ENCODE measurements at regions not wholly inside any gene's neighbourhood (a gene's known extent, or its start where the extent isn't known, plus 50 kb on each side); places are given as distances from the start of the nearest gene placed in this dataset.
A peak's percentile ranks its signal among the peaks of the same experiment; 100 is the strongest.

GRCh38 chr6:135567375-135568083, 70.0 kb upstream of the AHI1 start:
- TF ChIP-seq POLR2A (IDR thresholded peaks at IDR 0.05) (no peak), POLR2AphosphoS5 (IDR thresholded peaks at IDR 0.05) (no peak), EP300 (IDR thresholded peaks at IDR 0.05) (no peak), CTCF (IDR thresholded peaks at IDR 0.05) (no peak)
- H3K9me3 ChIP-seq = no peaks in the 10 kb centered on the region
- H3K36me3 ChIP-seq = no peaks in the 10 kb centered on the region
- intact Hi-C loops (cut with DNase I; ENCODE audit: low total_unique reads) = no loop called here
- no peak overlapping the region for H3K27ac ChIP-seq
- no peaks in the 10 kb centered on the region for H3K27me3 ChIP-seq
- H3K4me3 ChIP-seq = no peak overlapping the region
- peaks cover 0 to 23% (median 9%) of the 10 kb centered on the region in 4 donors for H3K4me1 ChIP-seq
- DNase-seq = peak in 1 of 2 donors; percentile 13
- WGBS, 5 donors = 46 to 67% (median 47%) methylated on average over 2 of the region's 2 CpGs

GRCh38 chr6:135568379-135568778, 70.8 kb upstream of the AHI1 start:
- peak; percentile 34 to 82 for DNase-seq
- Histone ChIP-seq H3K4me1 (peaks cover 0 to 23% (median 9%) of the 10 kb centered on the region in 4 donors), H3K27me3 (no peaks in the 10 kb centered on the region), H3K27ac (no peak overlapping the region), H3K36me3 (no peaks in the 10 kb centered on the region), H3K9me3 (no peaks in the 10 kb centered on the region), H3K4me3 (no peak overlapping the region)
- intact Hi-C loops (cut with DNase I; ENCODE audit: low total_unique reads) = no loop called here
- whole genome bisulfite sequencing, 5 donors = 19 to 25% (median 24%) methylated on average over 3 of the region's 3 CpGs
- TF ChIP-seq POLR2AphosphoS5 (IDR thresholded peaks at IDR 0.05) (peak in 1 of 3 donors; percentile 64), CTCF (IDR thresholded peaks at IDR 0.05) (no peak)

- Histone ChIP-seq H3K4me3 (no peak overlapping the region), H3K4me1 (peaks cover 0 to 19% (median 9%) of the 10 kb centered on the region in 4 donors), H3K9me3 (no peaks in the 10 kb centered on the region), H3K27ac (no peak overlapping the region), H3K27me3 (no peaks in the 10 kb centered on the region), H3K36me3 (no peaks in the 10 kb centered on the region)
- TF ChIP-seq EP300 (IDR thresholded peaks at IDR 0.05) (no peak), CTCF (IDR thresholded peaks at IDR 0.05) (no peak), POLR2AphosphoS5 (IDR thresholded peaks at IDR 0.05) (no peak), POLR2A (IDR thresholded peaks at IDR 0.05) (no peak)
- intact Hi-C loops (cut with DNase I; ENCODE audit: low total_unique reads) = no loop called here
- DNase-seq = no peak
- WGBS, 5 donors = 39 to 67% (median 50%) methylated on average over 1 of the region's 1 CpG
Measured at GRCh38 chr6:135572051-135572450, 74.5 kb upstream of the AHI1 start.

- Histone ChIP-seq H3K4me3 (no peak overlapping the region), H3K4me1 (no peaks in the 10 kb centered on the region), H3K36me3 (no peaks in the 10 kb centered on the region), H3K27ac (no peak overlapping the region), H3K9me3 (no peaks in the 10 kb centered on the region), H3K27me3 (no peaks in the 10 kb centered on the region)
- 87 to 92% (median 90%) methylated on average over 3 of the region's 3 CpGs for WGBS, 5 donors
- DNase-seq = no peak
- intact Hi-C loops (cut with DNase I; ENCODE audit: low total_unique reads) = no loop called here
- TF ChIP-seq EP300 (IDR thresholded peaks at IDR 0.05) = no peak
Measured at GRCh38 chr6:135575629-135576028, 78.1 kb upstream of the AHI1 start.

GRCh38 chr6:135576055-135576454, 78.5 kb upstream of the AHI1 start:
- H3K27me3 ChIP-seq = no peaks in the 10 kb centered on the region
- intact Hi-C loops (cut with DNase I; ENCODE audit: low total_unique reads) = no loop called here
- H3K4me3 ChIP-seq = no peak overlapping the region
- no peaks in the 10 kb centered on the region for H3K9me3 ChIP-seq
- H3K4me1 ChIP-seq = no peaks in the 10 kb centered on the region
- WGBS, 5 donors = 74 to 91% (median 89%) methylated on average over 1 of the region's 1 CpG
- no peak for TF ChIP-seq CTCF (IDR thresholded peaks at IDR 0.05)
- no peak for TF ChIP-seq POLR2AphosphoS5 (IDR thresholded peaks at IDR 0.05)
- TF ChIP-seq POLR2A (IDR thresholded peaks at IDR 0.05) = no peak
- no peak for TF ChIP-seq EP300 (IDR thresholded peaks at IDR 0.05)
- DNase-seq = no peak
- no peaks in the 10 kb centered on the region for H3K36me3 ChIP-seq
- H3K27ac ChIP-seq = no peak overlapping the region
